ENCODE measurements at regions not wholly inside any gene's neighbourhood (a gene's known extent, or its start where the extent isn't known, plus 50 kb on each side); places are given as distances from the start of the nearest gene placed in this dataset.

GRCh38 chr9:90311811-90312210, 330.8 kb downstream of the DIRAS2 start:
- no peak overlapping the region for H3K4me3 ChIP-seq (ENCODE audit: low read depth, low read length)

- H3K4me3 ChIP-seq (ENCODE audit: low read depth, low read length): no peak overlapping the region
These were observed 320.3 kb downstream of the DIRAS2 start for GRCh38 chr9:90322296-90322695.

DNA sequence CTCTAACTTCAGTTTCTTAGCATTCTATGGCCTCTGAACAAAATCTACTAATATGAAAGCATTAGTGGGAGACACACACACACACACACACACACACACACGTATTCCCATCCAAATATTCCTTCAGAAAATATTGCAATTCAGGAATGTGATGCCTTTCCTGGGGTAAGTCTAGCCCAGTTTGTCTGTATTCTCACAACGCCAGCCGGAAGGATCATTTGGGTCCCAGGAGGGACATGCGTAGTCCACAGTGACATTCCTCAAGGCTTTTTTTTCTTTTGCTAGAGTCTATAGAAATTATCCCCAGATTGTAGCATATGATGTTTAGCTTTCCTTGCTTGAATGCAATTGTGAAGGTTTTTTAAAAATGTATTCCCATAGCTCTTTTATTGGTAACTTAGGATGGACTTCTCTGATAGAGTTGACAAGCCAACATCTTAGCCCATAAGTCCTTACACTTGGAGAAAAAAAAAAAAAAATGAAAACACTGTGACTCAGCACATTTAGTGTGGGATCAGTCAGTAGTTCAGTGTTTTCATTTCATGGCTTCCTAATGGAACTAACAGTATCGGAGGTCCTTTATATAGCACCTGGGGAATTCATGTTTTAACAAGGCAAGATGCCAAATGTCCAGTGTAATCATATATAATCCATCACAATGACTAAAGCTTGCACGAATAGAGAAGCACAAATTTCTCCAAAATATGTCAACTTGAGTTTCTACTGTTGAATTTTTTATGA, 316.5 kb downstream of the DIRAS2 start:
- H3K4me3 ChIP-seq (ENCODE audit: low read depth, low read length): no peak overlapping the region

- H3K4me3 ChIP-seq (ENCODE audit: low read depth, low read length): no peak overlapping the region
These were observed 312.4 kb downstream of the DIRAS2 start for GRCh38 chr9:90330231-90330630.

DNA sequence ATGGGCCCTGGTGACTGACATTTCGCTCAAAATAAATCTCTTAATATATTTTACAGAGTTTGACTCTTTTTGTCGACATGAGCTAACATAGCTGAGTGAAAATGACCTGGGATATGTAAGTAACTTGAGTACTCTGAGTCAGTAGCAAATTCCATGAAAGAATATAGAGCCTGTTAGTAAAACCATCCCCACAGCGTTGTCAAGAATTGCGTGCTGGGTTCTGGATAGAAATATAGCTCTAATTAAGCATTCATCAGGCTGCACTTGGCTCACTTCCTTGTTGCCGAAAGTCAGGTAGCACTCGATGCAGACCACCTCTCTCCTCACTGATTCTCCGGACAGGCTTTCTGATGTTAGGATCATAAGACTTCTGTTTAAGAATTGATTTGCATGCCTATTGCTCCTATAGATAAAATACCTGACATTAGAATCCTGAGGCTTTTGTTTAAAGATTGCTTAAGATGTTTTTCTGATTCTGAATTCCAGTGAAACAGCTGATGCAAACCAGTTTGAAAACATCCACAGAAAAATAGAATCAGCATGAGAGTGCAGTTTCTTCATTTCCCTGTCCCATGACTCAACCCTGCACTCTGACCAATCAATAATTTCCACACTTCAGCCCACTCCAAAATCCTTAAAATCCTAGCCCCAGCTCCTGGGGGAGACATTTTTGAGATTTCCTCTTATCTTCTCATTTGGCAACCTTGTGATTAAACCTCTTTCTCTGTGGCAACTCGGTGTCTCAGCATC, 310.6 kb downstream of the DIRAS2 start:
- H3K4me3 ChIP-seq (ENCODE audit: low read depth, low read length): no peak overlapping the region

GRCh38 chr9:90333226-90333625, 309.4 kb downstream of the DIRAS2 start:
- no peak overlapping the region for H3K4me3 ChIP-seq (ENCODE audit: low read depth, low read length)

DNA sequence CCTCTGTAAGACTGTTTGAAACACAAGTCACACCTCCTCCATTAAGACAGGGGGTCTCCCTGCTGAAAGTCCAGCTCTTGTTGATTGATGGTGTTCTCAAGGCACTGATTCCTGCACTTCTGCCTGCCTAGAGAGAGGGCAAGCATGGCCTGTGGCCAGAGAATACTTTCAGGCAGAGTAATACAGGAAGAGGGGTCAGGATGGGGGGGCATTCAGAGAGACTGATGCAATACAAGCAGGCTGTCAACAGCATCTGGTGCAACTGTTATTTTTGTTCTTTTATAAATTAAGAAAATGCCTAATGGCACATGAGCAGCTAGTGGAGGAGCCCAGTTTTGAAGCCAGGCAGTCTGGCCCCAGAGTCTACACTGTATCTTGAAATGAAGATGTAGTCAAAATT, 302.2 kb downstream of the DIRAS2 start:
- H3K4me3 ChIP-seq (ENCODE audit: low read depth, low read length): no peak overlapping the region

DNA sequence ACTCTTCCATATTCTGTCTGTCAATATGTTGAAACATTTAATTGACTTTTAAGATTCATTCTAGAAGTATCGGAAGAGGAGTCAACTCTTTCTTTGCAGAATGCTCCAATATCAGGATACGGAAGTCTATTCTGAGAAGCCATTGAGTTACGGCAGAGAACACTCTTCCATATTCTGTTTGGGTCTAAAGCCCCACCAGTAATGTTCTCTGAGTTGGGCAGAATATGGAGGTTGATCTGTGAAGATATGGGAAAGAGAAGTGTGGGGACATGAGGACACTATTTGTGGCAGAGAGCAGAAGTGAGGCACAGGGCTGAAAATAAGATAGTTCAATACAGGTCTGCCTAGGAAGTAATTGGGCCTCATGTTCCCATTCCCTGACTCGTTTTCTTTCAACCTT, 300.0 kb downstream of the DIRAS2 start:
- H3K4me3 ChIP-seq (ENCODE audit: low read depth, low read length): no peak overlapping the region

GRCh38 chr9:90343366-90343765, 299.3 kb downstream of the DIRAS2 start:
- no peak overlapping the region for H3K4me3 ChIP-seq (ENCODE audit: low read depth, low read length)

DNA sequence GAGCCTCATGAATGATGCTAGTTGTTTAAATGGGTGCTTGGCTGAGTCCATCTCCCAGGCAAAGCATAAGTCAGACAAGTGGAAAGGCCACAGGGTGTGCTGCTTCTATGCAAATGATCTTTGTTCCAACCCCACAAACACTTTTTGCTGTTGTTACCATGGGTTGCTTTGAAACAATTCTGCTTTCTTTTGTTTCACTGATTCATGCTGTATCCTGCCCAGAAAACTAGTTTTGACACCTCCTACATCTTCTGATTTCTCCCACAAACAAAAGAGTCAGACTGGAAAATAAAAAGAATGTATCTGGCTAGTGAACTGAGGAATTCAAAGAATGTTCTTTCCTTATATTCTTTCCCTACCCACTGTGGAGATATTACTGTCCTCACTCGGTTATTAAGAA, 298.6 kb downstream of the DIRAS2 start:
- no peak overlapping the region for H3K4me3 ChIP-seq (ENCODE audit: low read depth, low read length)

DNA sequence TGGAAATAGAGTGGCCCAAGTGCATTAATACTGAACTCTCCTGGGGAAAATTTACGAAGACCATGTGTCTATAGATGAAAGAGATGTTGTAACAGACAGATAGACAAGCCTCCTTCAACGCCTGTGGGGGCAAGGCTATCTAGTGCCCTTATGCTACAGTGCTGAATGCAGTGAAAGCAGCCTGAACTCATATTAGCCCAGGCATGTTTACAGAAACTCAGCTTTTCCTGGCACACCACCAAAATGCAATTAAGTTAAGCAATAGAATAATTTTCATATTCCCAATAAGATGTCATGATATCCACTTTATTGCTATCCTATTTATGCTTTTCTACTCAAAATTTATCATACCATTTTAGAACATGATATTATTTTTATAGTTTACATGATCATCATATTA, 277.0 kb downstream of the DIRAS2 start:
- no peak overlapping the region for H3K4me3 ChIP-seq (ENCODE audit: low read depth, low read length)

DNA sequence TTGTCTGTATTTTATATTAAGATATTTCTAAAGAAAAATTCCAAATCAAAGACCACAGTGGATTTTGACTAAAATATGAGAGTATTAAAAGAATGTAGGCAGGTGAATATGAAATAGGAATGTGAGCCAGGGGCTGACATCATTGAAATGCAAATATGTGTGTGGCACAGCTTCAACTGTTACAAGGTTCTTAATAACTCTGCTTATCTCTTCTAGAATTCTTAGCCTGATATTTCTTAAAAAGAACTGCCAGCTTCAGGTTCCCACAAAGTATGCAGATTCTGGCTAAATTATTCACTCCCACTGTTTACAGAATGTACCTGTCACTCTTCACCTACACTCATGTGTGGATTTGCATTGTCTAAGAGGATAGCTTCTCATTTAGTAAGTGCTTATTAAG, 274.4 kb downstream of the DIRAS2 start:
- H3K4me3 ChIP-seq (ENCODE audit: low read depth, low read length): no peak overlapping the region

GRCh38 chr9:90368928-90369327, 273.7 kb downstream of the DIRAS2 start:
- H3K4me3 ChIP-seq (ENCODE audit: low read depth, low read length): no peak overlapping the region

DNA sequence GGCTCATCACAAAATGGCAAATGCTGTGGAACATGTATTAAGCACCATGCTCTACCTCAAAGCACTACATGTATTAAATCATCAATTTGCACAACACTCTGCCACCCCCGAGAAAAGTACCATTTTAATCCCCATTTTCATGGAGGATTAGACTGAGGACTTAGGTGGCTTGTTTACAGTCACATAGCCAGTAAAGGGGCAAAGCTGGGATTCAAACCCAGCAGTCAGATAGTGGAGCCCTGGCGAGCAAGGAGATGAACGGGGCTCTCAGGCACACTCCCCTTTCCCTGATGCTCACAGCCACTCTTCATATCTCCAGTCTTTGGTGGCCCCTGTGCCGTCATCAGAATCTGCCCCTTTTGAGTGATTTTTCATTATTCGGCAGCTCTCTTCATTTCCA, 262.9 kb downstream of the DIRAS2 start:
- H3K4me3 ChIP-seq (ENCODE audit: low read depth, low read length): no peak overlapping the region

DNA sequence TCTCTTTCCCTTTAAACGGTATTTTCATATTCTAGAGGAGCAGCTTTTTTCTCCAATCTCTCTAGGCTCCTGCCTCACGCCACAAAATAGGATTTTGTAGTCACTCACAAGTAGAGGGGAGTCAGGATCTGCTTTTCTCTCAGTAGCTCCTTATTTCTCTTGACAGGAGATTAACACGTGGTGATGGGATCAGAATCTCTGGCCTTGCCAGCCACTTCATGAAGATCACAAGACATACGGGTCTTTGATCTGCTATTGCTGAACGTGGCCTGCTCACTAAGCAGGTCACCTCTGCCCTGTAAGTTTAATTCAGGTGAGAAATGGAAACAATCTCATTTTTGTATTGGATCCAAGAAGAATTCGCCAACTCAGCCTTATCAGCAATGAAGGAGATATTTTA, 257.5 kb downstream of the DIRAS2 start:
- no peak overlapping the region for H3K4me3 ChIP-seq (ENCODE audit: low read depth, low read length)

DNA sequence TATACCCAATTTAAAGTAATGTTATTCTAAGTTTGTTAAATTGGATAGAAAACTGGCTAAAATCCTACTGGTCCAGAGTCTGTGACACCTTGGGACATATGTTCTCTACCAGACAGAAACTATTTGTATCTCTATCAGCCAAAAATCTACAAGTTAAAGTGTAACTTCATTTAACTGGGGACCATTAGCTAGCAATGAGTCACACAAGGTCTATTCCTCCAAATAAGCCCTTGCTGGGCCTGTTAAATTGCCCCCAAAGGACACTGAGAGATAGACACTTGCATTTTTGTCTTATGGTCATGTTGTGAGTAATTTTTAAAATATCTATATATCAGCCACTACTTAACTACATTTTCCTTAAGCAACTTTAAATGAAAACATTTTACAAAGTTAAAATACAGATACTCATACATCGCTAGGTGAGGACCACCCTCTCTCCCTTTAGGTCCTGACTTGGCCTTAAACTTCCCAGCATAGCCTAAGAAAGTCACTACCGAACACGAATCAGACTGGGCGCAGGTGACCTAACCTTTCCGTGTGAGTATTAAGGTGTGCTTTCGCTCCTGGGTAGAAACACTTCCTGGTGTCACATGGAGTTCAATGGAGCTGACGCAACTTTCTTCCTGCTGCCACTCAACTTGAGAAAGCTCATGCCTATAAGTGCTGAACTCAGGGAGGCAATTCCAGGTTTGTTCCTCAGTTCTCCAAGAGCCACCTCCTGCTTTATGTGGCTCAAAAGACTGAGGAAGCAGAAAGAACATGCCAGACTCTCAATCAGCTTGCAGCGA, 249.1 kb downstream of the DIRAS2 start:
- no peak overlapping the region for H3K4me3 ChIP-seq (ENCODE audit: low read depth, low read length)

DNA sequence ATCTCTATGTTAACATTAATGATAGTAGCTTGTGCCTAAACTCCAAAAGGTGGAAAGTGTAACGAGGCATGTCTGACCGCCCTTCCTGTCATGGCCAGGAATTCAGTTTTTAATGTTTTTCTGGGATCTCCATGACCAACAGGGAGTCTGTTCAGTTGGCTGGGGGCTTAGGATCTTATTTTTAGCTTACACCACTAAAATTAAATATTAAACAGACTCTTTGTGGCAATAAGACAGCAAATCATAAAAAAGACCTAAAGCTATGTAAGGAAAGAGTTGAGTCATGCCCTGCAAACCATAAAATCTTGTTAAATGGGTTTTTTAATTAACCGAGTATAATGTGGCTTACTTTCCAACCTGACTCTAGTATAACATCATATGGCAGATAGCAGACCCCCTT, 247.8 kb downstream of the DIRAS2 start:
- H3K4me3 ChIP-seq (ENCODE audit: low read depth, low read length): no peak overlapping the region

GRCh38 chr9:90400091-90400490, 242.5 kb downstream of the DIRAS2 start:
- H3K4me3 ChIP-seq (ENCODE audit: low read depth, low read length): no peak overlapping the region

GRCh38 chr9:90408659-90409058, 234.0 kb downstream of the DIRAS2 start:
- H3K4me3 ChIP-seq (ENCODE audit: low read depth, low read length): no peak overlapping the region

DNA sequence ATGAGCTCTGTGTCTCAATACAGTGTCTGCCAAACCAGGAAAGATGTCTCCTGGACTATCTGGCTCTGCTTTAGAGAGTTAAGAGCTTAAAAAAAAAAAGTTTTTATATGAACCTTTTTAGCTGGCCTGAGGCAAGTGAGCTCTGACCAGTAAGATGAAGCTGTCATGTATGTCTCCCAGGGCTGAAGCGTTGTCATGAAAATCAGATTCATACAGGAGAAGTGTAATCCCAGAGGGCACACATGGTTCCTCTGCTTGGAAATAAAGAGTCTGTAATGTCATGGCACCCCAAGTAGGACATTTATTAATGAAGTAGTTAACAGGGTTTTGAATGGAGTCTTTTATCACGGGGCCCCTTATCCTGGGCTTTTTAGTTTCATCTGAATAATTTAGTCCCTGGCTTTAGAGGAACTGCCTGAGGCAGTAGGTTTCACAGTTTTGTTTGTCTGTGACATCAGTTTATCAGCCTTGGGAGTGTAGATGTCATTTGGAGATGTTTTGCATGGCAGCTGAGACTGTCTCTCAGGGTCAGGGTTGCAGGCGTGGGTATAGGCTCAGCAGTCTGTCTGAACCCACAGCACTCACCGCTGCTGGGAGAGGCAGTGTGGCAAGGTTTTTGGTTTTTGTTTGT, 223.3 kb downstream of the DIRAS2 start:
- H3K4me3 ChIP-seq (ENCODE audit: low read depth, low read length): no peak overlapping the region

- no peak overlapping the region for H3K4me3 ChIP-seq (ENCODE audit: low read depth, low read length)
These were observed 222.4 kb downstream of the DIRAS2 start for GRCh38 chr9:90420211-90420610.
